ENCODE measurements at regions not wholly inside any gene's neighbourhood (a gene's known extent, or its start where the extent isn't known, plus 50 kb on each side); places are given as distances from the start of the nearest gene placed in this dataset.
"Not testable (repeated sequence)": the region's sequence is repeated elsewhere in the genome, so short reads cannot be mapped to it uniquely, and the experiment has no call there.

DNA sequence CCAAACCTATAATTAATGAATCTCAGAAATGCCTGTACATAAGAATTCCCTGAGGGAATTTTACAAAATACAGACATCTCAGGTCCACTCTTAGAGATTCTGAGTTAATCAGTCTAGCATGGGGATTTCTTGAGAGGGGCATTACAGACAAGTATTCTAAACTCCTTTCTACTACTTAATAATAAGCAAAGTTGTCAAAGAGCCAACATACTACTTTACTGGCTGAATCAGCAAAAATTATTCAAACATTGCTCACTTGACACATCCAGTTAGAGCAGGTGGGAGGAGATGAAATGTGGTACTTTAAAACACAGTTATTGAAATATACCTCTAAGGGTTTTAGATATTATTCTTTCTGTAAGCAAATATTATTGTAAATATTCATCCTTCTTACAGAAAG is 1164.7 kb downstream of the CDY2B start:
- no peak for DNase-seq (ENCODE audit: extremely low read depth, low read depth)

DNA sequence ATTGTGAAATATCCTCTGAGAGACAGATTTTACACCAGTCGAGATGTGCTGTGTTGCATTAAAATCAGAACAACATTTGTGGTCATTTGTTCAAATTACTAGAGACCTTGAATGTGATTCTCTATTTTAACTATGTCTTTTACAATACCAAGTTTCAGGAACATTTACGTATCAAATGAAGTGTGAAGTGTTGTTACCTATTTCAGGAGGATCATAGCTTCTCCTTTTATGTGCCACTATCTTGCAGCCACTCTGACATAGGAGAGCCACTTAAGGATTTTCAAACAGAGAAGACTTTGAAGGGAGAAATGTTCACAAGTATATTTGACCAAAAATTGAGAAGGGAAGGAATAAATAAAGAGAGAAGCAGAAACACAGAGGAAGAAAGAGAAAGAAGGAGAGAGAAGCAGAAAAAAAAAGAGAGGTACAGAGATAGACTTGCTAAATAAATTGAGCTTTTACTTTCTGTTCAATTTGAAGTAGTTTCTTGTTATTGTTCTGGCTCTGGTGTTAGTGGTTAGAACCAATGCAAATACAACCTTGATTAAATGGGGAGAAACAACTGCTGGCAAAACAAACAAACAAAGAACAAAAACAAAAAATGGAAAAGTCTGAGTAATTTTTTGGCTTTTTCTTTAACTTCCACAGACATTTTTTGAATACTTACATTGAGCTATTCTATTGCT is 1206.8 kb downstream of the CDY2B start:
- no peak for DNase-seq (ENCODE audit: extremely low read depth, low read depth)

DNA sequence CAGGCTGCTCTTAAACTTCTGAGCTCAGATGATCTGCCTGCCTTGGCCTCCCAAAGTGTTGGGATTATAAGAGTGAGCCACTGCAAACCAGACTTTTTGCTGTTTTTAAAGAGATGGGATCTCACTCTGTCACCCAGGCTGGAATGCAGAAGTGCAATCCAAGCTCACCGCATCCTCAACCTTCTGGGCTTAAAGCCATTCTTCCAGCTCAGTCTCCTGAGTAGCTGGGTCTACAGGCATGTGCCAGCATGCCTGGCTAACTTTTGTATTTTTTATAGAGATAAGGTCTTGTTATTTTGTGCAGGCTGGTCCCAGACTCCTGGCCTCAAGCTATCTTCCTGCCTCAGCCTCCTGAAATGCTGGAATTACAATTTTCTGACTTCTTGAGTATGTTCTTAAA is 1211.6 kb downstream of the CDY2B start:
- no peak for DNase-seq (ENCODE audit: extremely low read depth, low read depth)

DNA sequence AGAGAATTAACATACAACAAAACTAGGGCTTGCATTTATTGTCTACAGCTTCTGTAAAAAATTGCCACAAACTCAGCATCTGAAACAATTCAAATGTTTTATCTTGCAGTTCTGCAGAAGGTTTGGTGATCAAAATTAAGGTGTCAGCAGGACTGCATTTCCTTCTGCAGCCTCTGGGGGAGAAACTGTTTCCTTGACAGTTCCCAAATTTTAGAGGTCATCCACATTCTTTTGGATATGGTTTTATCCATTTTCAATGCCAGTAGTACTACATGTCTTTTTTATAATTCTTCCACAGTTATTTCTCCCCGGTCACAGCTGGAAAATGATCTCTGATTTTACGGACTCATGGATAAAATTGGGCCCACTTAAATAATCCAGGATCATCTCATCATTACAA is 1217.3 kb downstream of the CDY2B start:
- DNase-seq (ENCODE audit: extremely low read depth, low read depth) = no peak

DNA sequence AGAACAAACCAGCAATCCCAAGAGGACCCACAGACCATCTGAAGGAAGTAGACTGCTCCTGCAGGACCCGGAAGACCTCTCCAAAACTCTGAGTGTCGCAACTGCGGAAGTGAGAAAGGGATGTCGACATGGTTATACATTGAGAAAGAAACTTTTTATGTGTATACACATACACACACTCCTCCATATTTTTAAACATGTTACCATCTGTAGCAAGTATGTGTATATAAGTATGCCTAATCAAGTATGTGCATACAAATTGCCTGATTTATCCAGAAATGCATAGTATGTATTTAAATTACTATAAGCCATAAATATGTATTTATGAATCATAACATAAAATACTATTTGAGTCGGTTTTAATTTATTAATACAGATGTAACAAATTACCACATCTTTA is 1220.7 kb downstream of the CDY2B start:
- DNase-seq (ENCODE audit: extremely low read depth, low read depth) = no peak

DNA sequence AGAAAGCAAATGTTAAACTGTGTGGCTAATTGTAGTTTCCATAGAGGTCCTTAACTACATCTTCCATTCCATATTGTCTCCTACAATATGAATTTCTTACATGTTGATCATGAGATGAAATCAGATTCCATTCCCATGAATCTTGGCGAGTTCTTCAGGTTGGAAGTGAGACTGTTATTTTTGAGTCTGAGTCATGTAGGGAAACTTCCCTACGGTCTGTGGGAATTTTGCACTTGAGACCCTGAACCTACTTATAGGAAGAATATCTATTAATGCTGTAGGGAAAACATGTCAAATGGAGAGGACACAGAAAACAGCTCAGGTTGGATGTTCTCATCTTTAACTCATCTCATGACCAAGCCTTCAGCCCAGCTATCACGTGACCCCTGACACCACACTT is 1226.0 kb downstream of the CDY2B start:
- no peak for DNase-seq (ENCODE audit: extremely low read depth, low read depth)

DNA sequence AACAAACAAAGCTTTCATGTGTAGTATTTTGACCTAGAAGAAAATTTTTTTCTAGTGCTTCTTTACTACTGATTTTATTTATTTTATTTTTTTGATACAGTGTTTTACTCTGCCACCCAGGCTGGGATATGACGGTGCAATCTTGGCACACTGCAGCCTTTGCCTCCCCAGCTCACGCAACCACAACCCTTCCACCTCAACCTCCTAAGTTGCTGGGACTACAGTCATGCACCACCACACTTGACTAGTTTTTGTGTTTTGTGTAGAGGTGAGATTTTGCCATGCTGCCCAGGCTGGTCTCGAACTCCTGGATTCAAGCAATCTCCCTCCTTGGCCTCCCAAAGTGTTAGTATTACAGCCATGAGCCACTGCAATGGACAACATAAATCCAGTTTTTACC is 1234.0 kb downstream of the CDY2B start:
- DNase-seq (ENCODE audit: extremely low read depth, low read depth) = no peak

DNA sequence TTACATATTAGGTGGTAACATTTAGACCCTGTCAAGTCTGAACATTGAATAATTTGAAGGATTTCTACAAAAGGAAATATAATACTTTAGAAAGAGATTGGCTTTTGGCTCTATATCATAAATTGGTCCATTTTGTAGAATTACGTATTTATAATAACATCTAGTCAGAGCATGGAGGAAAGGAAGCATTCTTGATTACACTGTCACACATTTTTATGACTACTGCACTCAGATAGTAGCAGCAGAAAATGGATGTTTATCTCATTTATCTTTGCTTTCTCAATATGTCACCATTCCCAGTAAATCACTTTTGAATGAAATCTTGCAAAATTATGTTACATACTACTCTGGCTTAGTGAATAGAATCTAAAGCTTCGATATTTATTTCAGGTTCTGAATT is 1234.6 kb downstream of the CDY2B start:
- DNase-seq (ENCODE audit: extremely low read depth, low read depth) = no peak

DNA sequence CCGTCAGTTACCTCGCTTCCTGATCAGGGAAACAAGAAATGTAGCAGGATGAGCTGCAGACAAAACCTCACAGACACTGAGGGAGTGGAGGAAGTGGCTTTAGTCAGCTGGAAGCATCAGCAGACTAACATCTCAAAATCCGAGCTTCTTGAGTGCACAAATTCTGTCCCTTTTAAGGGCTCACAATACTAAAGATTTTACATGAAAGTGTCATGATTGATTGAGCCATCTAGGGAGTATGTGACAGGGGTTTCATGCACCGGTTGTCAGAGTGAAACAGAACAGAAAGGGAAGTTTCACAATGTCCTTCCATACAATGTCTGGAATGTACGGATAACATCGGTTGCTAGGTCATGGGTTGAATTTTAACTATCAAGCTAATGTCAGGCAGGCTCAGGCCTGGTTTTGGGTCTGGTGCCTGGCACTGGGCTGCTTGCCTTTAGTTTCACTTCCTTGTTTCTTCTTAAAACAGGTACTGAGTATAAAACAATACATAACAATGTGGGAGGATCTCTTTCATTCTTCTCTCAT is 1235.7 kb downstream of the CDY2B start:
- no peak for DNase-seq (ENCODE audit: extremely low read depth, low read depth)

DNA sequence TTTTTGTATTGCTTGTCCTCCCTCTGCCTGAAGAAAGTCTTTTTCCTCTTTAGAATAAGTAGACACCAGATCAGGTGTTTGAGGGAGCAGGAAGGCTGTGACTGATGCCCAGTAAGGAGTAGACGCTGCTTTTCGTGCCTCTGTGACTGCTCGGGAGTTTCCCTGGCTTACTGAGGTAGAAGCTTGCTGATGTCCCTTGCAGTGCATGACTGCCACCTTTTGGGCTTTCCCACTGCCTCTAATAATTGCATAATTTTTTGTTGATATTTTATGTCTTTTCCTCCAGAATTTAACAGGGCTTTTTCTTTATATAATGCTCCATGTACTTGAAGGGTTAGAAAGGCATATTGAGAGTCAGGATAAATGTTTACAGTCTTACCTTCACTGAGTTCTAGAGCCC is 1240.2 kb downstream of the CDY2B start:
- peak; percentile 15 for DNase-seq (ENCODE audit: extremely low read depth, low read depth)

DNA sequence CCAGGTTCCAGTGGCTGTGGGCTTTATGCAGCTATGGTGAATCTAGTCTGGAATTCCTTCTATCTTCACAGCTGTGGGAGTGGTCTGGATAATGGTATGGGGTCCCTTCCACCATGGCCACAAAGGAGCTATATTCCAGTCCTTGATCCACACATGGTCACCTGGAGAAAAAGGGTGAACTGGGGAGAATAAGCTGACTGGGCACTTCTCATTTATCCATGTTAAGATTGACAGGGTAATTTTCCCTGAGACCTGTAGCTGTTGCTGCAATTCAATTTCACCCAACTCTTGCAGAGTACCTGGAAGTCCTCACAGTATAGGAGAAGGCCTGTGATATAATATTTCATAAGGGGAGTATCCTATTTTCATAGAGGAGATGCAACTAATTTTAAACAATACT is 1241.3 kb downstream of the CDY2B start:
- DNase-seq (ENCODE audit: extremely low read depth, low read depth) = not testable (repeated sequence)

DNA sequence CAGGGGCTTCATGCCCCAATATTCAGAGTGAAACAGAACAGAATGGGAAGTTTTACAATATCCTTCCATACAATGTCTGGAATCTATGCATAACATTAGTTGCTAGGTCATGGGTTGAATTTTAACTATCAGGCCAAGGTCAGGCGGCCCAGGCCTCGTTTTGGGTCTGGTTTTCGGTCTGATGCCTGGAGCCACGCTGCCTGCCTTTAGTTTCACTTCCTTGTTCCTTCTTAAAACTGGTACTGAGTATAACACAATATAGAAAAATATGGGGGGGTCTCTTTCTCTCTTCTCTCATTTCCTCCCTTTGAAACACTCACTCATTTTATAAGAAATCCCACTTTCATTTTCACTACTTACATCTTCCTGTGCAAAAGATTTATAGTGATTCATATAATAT is 1243.8 kb downstream of the CDY2B start:
- no peak for DNase-seq (ENCODE audit: extremely low read depth, low read depth)

DNA sequence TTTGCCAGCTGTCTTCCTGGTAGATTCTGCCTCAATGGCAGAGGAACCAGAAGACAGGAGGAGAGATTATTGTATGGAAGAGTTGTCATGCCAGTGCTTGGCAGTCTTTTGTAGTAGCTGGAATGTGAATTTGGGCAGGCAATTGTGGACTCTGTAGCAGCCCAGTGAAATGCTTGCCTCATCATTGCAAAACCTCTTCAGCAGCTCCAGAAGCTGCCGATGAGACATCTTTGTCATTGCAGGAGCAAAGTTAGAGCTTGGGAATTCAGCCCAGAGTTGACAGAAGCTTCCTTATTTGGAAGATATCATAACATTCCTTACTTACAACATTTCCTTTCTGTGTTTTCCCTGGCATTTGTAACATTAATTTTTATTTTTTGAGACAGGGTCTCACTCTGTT is 1250.9 kb downstream of the CDY2B start:
- DNase-seq (ENCODE audit: extremely low read depth, low read depth) = no peak

DNA sequence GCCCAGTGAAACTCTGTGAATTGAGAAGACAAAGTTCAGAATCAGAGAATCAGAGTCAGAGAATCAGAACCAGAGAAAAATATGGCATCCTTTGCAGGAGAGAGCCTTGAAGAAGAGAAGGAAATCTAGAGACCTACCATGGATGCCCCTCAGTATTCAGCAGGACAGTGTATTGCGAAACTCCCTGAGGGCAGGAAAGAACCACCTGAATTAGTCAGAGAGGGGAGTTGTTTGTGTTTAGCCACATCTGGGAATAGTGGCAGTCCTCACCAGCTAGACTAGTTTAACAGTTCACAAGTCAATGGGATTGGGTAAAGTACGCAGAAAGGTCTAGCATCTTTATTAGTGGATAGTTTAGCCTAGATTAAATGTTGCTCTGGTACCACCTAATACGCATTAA is 1252.9 kb downstream of the CDY2B start:
- DNase-seq (ENCODE audit: extremely low read depth, low read depth) = no peak

DNA sequence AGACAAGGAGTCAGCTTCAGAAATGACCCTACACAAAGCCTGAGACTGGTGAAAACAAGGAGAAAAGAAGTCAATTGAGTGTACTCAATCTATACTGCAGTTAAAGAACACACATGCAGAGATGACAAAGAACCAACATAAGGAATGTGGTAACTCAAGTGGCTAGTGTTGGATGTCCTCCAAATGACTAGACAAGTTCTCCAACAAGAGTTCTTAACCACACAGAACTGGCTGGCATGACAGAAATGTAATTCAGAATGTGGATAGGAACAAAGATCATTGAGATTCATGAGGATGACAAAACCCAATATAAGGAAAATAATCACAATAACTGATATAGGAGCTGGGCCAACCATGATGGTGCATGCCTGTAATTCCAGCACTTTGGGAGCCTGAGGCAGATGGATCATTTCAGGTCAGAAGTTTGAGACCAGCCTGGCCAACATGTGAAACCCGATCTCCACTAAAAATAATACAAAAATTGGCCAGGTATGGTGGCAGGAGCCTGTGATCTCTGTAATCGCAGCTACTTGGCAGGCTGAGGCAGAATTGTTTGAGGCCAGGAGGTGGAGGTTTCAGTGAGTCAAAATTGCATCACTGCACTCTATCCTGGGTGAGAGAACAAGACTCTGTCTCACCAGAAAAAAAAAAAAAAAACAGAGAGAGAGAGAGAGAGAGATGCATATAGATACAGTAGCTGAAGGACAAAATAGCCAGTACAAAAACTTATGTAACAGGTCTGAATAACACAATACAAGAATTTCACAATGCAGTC is 1263.6 kb downstream of the CDY2B start:
- DNase-seq (ENCODE audit: extremely low read depth, low read depth) = no peak

DNA sequence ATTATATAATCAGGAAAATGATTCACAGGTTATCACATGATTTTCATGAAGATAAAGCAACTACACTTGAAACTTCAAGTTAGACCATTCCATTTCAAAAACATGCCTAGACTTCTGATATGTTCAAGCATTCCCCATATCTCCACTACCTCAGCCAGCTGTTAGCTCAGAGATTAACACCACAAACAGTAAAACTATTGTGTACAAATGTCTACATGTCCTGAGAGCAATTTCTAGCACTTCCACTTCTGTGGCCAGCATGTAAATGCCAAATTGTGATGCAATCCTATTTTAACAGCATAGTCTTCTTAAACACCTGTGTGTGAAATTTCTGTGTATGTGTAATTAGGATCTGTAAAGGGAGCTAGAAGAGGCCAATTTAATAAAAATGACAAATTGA is 1271.3 kb downstream of the CDY2B start:
- peak; percentile 46 for DNase-seq (ENCODE audit: extremely low read depth, low read depth)

DNA sequence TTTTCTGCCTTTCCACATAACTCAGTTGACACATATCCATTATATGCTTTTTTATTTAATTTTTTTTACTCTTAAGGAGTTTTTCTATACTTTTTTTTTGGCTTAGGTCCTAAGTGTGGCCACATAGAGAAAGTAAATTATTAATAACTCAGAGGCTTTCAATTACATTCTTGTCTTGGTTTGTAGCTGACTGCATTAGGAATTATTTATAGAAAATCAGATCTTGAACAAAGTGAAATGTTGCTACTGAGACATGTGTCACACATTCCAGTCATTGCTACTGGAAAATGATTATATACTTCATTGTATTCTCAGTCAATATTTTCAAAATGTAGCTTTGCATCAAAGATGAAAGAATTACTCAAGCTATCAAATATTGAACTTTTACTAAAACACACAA is 1277.9 kb downstream of the CDY2B start:
- DNase-seq (ENCODE audit: extremely low read depth, low read depth) = no peak

DNA sequence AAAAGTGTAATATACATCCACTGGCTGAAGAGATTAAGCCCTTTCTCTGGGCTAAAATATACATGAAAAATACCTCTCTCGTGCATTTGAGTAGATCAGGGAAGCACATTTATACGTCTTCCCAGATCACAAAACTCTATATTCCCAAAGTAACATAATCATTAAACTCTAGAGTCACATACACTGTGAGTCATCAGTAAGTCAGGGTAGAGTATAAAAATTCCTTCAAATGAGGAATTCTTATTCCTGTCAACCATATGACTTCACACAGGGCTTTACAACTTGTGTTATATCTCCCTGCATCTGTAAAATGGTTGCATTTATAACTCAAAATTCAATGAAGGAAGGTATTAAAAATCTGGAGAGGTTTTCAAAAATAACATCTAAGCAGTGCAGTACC is 1278.4 kb downstream of the CDY2B start:
- no peak for DNase-seq (ENCODE audit: extremely low read depth, low read depth)

DNA sequence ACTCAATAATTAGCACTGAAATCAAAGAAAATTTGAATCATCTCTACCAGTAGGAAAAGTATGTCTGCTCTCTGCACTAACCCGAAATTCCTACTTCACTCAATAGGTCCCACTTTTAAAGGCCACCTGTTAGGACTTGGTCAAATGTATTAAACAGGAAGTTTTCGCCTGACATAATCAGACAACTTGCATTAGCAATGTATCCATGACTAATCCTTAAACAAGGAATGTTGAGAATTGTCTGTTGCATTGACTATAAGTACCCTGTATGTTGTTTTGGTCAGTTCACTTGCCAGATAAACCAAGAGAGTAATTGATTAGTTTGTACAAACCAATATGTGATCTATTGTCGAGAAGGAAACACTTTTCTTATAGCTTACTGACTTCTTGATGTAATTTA is 1308.0 kb downstream of the CDY2B start:
- DNase-seq (ENCODE audit: extremely low read depth, low read depth) = no peak

DNA sequence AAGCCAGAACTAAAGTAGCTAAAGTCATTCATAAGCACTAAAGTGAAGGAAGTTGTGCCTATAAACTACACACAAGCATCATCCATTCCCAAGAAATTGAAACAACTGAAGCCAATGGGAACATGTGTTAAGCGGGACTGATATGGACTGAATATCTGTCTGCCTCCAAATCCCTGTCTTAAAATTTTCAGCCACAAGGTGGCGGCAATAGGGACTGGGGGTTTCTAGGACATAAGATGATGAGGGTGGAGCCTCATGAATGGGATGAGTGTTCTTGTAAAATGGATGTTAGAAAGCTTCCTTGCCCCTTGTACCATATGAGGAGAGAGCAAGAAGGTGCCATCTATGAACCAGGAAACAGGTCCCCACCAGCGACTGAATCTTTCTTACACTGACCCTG is 1317.5 kb downstream of the CDY2B start:
- DNase-seq (ENCODE audit: extremely low read depth, low read depth) = peak; percentile 3

DNA sequence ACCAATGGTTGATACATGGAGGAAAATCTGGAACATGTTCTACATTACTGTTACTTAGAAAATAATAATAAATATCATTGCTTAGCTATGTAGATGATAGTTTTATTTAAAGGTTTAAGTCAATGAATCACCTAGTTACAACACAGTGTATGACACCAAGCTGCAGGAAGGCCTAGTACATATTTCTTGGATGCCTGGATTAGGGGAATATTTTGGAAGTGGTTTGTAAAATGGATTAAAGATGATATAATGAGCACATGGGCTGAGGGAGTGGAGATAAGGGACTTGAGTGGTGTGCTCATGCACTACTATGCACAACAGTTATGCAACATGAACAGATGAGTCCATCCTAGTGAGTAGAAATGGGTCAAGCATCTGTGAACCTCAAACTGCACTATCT is 1358.0 kb downstream of the CDY2B start:
- DNase-seq (ENCODE audit: extremely low read depth, low read depth) = no peak

DNA sequence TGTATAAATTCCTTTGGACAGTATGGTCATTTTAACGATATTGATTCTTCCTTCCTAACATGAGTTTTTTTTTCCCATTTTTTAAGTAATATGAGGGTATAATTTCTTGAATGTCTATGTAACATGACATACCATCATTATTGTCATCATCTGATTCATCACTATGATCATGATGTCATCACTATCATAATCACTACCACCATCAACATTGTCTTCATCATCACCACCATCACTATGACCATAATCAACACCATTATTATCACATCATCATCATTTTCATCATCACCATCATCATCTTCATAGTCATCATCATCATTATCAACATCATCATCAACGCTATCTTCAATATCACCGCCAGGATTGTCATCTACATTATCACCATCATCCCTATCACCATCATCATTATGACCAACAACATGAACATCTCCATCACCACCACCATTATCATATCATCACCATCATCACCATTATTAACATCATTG is 1377.2 kb downstream of the CDY2B start:
- DNase-seq (ENCODE audit: extremely low read depth, low read depth) = no peak
